H1 (cell line): ENCODE measurements at regions not wholly inside any gene's neighbourhood (a gene's known extent, or its start where the extent isn't known, plus 50 kb on each side); places are given as distances from the start of the nearest gene placed in this dataset.

Source experiments
- CTCF ChIA-PET: fragments of 300-600 bp; sonication (Branson Sonifier 250); formaldehyde crosslinking; loops from one replicate; lab custom pipeline; 2021; ENCODE audit not compliant: partially characterized antibody; lab: Charles Lee
- POLR2A ChIA-PET: fragments of 300-600 bp; sonication (Branson Sonifier 250); formaldehyde crosslinking; loops from one replicate; lab custom pipeline; 2021; ENCODE audit warnings: inconsistent platforms; ENCODE audit not compliant: partially characterized antibody; lab: Charles Lee
- DNase-seq, 2 experiments: peaks; one replicate each; pipeline versions ENCODE4 v3.0.0 to v3.0.0-alpha.2; 2010 to 2022; ENCODE audit warnings: low spot score in 2 of 2, low read depth in 1 of 2, mixed read lengths in 1 of 2
- FAIRE-seq: peaks from 2 replicates; lab custom pipeline; 2011; peaks lifted over from hg19 to GRCh38; lab: Jason Lieb, UNC
- H2AFZ ChIP-seq: 2 replicates; pipeline ENCODE4 v1.8.1; 2012; ENCODE audit warnings: low read length, inconsistent platforms
- H2AK5ac ChIP-seq: 2 replicates; pipeline ENCODE4 v1.6.1; 2013; ENCODE audit warnings: low read depth, low read length
- H2BK120ac ChIP-seq: replicated peaks from 2 replicates; pipeline ENCODE3; 2013; ENCODE audit warnings: low read depth, low read length, inconsistent platforms
- H2BK12ac ChIP-seq: 2 replicates; pipeline ENCODE4 v1.6.1; 2013; ENCODE audit warnings: low read depth, low read length
- H2BK15ac ChIP-seq: 2 replicates; pipeline ENCODE4 v1.6.1; 2013; ENCODE audit warnings: low read length
- H2BK20ac ChIP-seq: 2 replicates; pipeline ENCODE4 v1.6.1; 2013; ENCODE audit warnings: low read length
- H2BK5ac ChIP-seq: 2 replicates; pipeline ENCODE4 v1.6.1; 2013; ENCODE audit warnings: low read depth, low read length
- H3K14ac ChIP-seq: 2 replicates; pipeline ENCODE4 v1.6.1; 2013; ENCODE audit warnings: inconsistent platforms; ENCODE audit not compliant: insufficient read length
- H3K18ac ChIP-seq: 2 replicates; pipeline ENCODE4 v1.6.1; 2013; ENCODE audit warnings: low read length; ENCODE audit errors: extremely low read depth
- H3K23ac ChIP-seq: 2 replicates; pipeline ENCODE4 v1.6.1; 2013; ENCODE audit warnings: inconsistent platforms; ENCODE audit not compliant: insufficient read length
- H3K23me2 ChIP-seq: 2 replicates; pipeline ENCODE4 v1.6.1; 2013; ENCODE audit warnings: low read depth, low read length
- H3K27ac ChIP-seq: 2 replicates; pipeline ENCODE4 v1.6.1; 2011; ENCODE audit warnings: low read depth, low read length, inconsistent platforms
- H3K27me3 ChIP-seq, 4 experiments: replicated peaks in 1 of 4; 1 replicate in 1 of 4; 2 replicates in 3 of 4; pipeline versions ENCODE4 v1.6.1 to v1.8.1; 2011 to 2013; ENCODE audit warnings: low read length in 3 of 4, mild to moderate bottlenecking in 3 of 4, inconsistent platforms in 2 of 4, mixed read lengths in 2 of 4, moderate library complexity in 1 of 4; ENCODE audit not compliant: control insufficient read depth in 3 of 4, insufficient read depth in 3 of 4; ENCODE audit errors: extremely low read depth in 1 of 4
- H3K36me3 ChIP-seq, 4 experiments: 2 replicates each; pipeline versions ENCODE4 v1.6.1 to v1.8.1; 2011 to 2013; ENCODE audit warnings: mild to moderate bottlenecking in 4 of 4, low read length in 3 of 4, moderate library complexity in 2 of 4, control low read depth in 1 of 4, inconsistent platforms in 1 of 4; ENCODE audit not compliant: insufficient read depth in 4 of 4, control insufficient read depth in 2 of 4
- H3K4ac ChIP-seq: replicated peaks from 2 replicates; pipeline ENCODE3; 2013; ENCODE audit warnings: low read length, low read depth, mixed read lengths, inconsistent platforms; ENCODE audit not compliant: insufficient read length
- H3K4me1 ChIP-seq, 4 experiments: replicated peaks in 1 of 4; 1 replicate in 1 of 4; 2 replicates in 3 of 4; pipeline versions ENCODE4 v1.6.1 to v1.8.1; 2011 to 2013; ENCODE audit warnings: low read length in 3 of 4, inconsistent platforms in 2 of 4, mixed read lengths in 1 of 4; ENCODE audit not compliant: insufficient read depth in 4 of 4, control insufficient read depth in 3 of 4
- H3K4me2 ChIP-seq, 2 experiments: 2 replicates each; pipeline versions ENCODE4 v1.6.1 to v1.8.1; 2011 to 2013; ENCODE audit warnings: low read depth in 2 of 2, low read length in 2 of 2, control low read depth in 1 of 2, inconsistent platforms in 1 of 2, mild to moderate bottlenecking in 1 of 2; ENCODE audit not compliant: insufficient read depth in 1 of 2
- H3K4me3 ChIP-seq, 4 experiments: fragments of 200-600, 300-600 bp in 1 of 4; sonication (generic), shearing (Covaris generic), sonication (Bioruptor Twin) in 1 of 4; 2 replicates each; pipeline versions ENCODE4 v1.5.1 to v1.8.1; 2011 to 2016; ENCODE audit warnings: low read length in 4 of 4, low read depth in 3 of 4, control low read depth in 2 of 4, inconsistent platforms in 2 of 4, mild to moderate bottlenecking in 2 of 4, mixed read lengths in 1 of 4, moderate library complexity in 1 of 4; ENCODE audit not compliant: insufficient read depth in 2 of 4; ENCODE audit errors: extremely low read depth in 1 of 4
- H3K56ac ChIP-seq: replicated peaks from 2 replicates; pipeline ENCODE3; 2013; ENCODE audit warnings: low read depth, mild to moderate bottlenecking, mixed read lengths, low read length, inconsistent platforms; ENCODE audit not compliant: insufficient read length
- H3K79me1 ChIP-seq: 2 replicates; pipeline ENCODE4 v1.6.1; 2013; ENCODE audit warnings: low read depth, low read length, control low read depth
- H3K79me2 ChIP-seq, 2 experiments: 2 replicates each; pipeline versions ENCODE4 v1.6.1 to v1.8.1; 2012 to 2013; ENCODE audit warnings: low read length in 2 of 2, mild to moderate bottlenecking in 2 of 2, inconsistent platforms in 1 of 2; ENCODE audit not compliant: insufficient read depth in 2 of 2, control insufficient read depth in 1 of 2
- H3K9ac ChIP-seq, 4 experiments: replicated peaks in 1 of 4; 1 replicate in 1 of 4; 2 replicates in 3 of 4; pipeline versions ENCODE4 v1.6.1 to v1.8.1; 2011 to 2013; ENCODE audit warnings: low read depth in 3 of 4, low read length in 3 of 4, control low read depth in 2 of 4, mild to moderate bottlenecking in 2 of 4, moderate library complexity in 2 of 4, inconsistent platforms in 1 of 4; ENCODE audit errors: extremely low read depth in 1 of 4
- H3K9me3 ChIP-seq, 2 experiments: 2 replicates each; pipeline versions ENCODE4 v1.6.1 to v1.8.1; 2012 to 2013; ENCODE audit warnings: mild to moderate bottlenecking in 2 of 2, moderate library complexity in 2 of 2, control low read depth in 1 of 2, inconsistent platforms in 1 of 2, low read depth in 1 of 2, low read length in 1 of 2, mixed read lengths in 1 of 2; ENCODE audit not compliant: insufficient read depth in 2 of 2
- H4K20me1 ChIP-seq, 2 experiments: replicated peaks in 1 of 2; 2 replicates each; pipeline versions ENCODE3 to v1.8.1; 2011 to 2013; ENCODE audit warnings: inconsistent platforms in 2 of 2, low read length in 2 of 2, mild to moderate bottlenecking in 1 of 2; ENCODE audit not compliant: insufficient read depth in 2 of 2, control insufficient read depth in 1 of 2
- H4K5ac ChIP-seq: 2 replicates; pipeline ENCODE4 v1.6.1; 2013; ENCODE audit warnings: low read length, low read depth, mixed read lengths, inconsistent platforms; ENCODE audit not compliant: insufficient read length
- H4K8ac ChIP-seq: 2 replicates; pipeline ENCODE4 v1.8.0; 2013; ENCODE audit warnings: mild to moderate bottlenecking, moderate library complexity, low read length, inconsistent platforms; ENCODE audit not compliant: insufficient read depth; ENCODE audit errors: extremely low read depth
- H4K91ac ChIP-seq: replicated peaks from 2 replicates; pipeline ENCODE3; 2013; ENCODE audit warnings: low read length, mixed read lengths, inconsistent platforms; ENCODE audit not compliant: insufficient read length
- BACH1 ChIP-seq: IDR thresholded peaks from 2 replicates; pipeline ENCODE4 v1.6.1; 2012; ENCODE audit warnings: low read length, improper control_type of control experiment
- CHD1 ChIP-seq: IDR thresholded peaks from 2 replicates; pipeline ENCODE4 v1.6.1; 2012; ENCODE audit warnings: low read depth, low read length, improper control_type of control experiment
- EGR1 ChIP-seq: IDR thresholded peaks from 2 replicates; pipeline ENCODE4 v1.6.1; 2011; ENCODE audit warnings: low read depth, low read length, borderline replicate concordance
- HDAC6 ChIP-seq: IDR thresholded peaks from one replicate; pipeline ENCODE4 v1.7.1; 2012; ENCODE audit warnings: low read depth, mild to moderate bottlenecking, inconsistent platforms, low read length, moderate library complexity
- JUN ChIP-seq: IDR thresholded peaks from 2 replicates; pipeline ENCODE4 v1.6.1; 2011; ENCODE audit warnings: low read depth, mild to moderate bottlenecking, improper control_type of control experiment, low read length
- KDM4A ChIP-seq: IDR thresholded peaks from one replicate; pipeline ENCODE4 v1.7.1; 2012; ENCODE audit warnings: low read depth, mild to moderate bottlenecking, moderate library complexity, low read length, inconsistent platforms; ENCODE audit not compliant: severe bottlenecking
- MAX ChIP-seq: IDR thresholded peaks from 2 replicates; pipeline ENCODE4 v1.6.1; 2012; ENCODE audit warnings: inconsistent platforms
- NANOG ChIP-seq: IDR thresholded peaks from 2 replicates; pipeline ENCODE4 v1.6.1; 2011; ENCODE audit warnings: low read length, low read depth, mild to moderate bottlenecking, inconsistent platforms; ENCODE audit not compliant: insufficient read depth, poor library complexity, severe bottlenecking
- POLR2AphosphoS5 ChIP-seq: IDR thresholded peaks from 2 replicates; pipeline ENCODE4 v1.6.1; 2011; ENCODE audit warnings: low read depth, low read length
- RAD21 ChIP-seq, 2 experiments: IDR thresholded peaks in 1 of 2; conservative IDR thresholded peaks in 1 of 2; 2 replicates each; pipeline ENCODE4 v1.6.1; 2011; ENCODE audit warnings: low read depth in 2 of 2, low read length in 2 of 2, improper control_type of control experiment in 1 of 2, inconsistent platforms in 1 of 2, mild to moderate bottlenecking in 1 of 2, moderate library complexity in 1 of 2
- SAP30 ChIP-seq: fragments of 300-600 bp; sonication (generic); IDR thresholded peaks from 2 replicates; pipeline ENCODE4 v1.7.1; 2012; ENCODE audit warnings: low read length, moderate library complexity, mild to moderate bottlenecking, inconsistent platforms; ENCODE audit not compliant: insufficient read depth, insufficient replicate concordance
- SP1 ChIP-seq: IDR thresholded peaks from 2 replicates; pipeline ENCODE4 v1.6.1; 2011; ENCODE audit warnings: low read depth, low read length
- SP2 ChIP-seq: IDR thresholded peaks from 2 replicates; pipeline ENCODE4 v1.6.1; 2012; ENCODE audit warnings: mild to moderate bottlenecking, low read length, inconsistent platforms
- TBP ChIP-seq: IDR thresholded peaks from 2 replicates; pipeline ENCODE4 v1.6.1; 2011; ENCODE audit warnings: low read depth, low read length, improper control_type of control experiment
- YY1 ChIP-seq: IDR thresholded peaks from 2 replicates; pipeline ENCODE4 v1.6.1; 2011; ENCODE audit warnings: low read depth, mild to moderate bottlenecking, low read length
- ZNF274 ChIP-seq: IDR thresholded peaks from 2 replicates; pipeline ENCODE4 v1.7.0; 2012; ENCODE audit warnings: low read length, borderline replicate concordance; ENCODE audit errors: extremely low read depth
- WGBS, 2 experiments: shearing (Covaris generic) in 1 of 2; methylation state at CpG; one replicate each; pipeline versions ENCODE4 v1.1.6 to v1.1.7; 2013 to 2015; ENCODE audit warnings: low lambda C conversion rate in 2 of 2, mixed read lengths in 2 of 2, inconsistent platforms in 1 of 2, low coverage in 1 of 2, missing lambda C conversion rate in 1 of 2; ENCODE audit not compliant: insufficient replicate concordance in 2 of 2, insufficient coverage in 1 of 2, insufficient read length in 1 of 2; ENCODE audit errors: extremely low coverage in 1 of 2, missing lambda C conversion rate in 1 of 2; 5-methylcytosine and 5-hydroxymethylcytosine counted together

GRCh38 chr1:94743862-94744261, 76.3 kb upstream of the SLC44A3 start:
- Histone ChIP-seq H3K79me1 (no peaks in the 10 kb centered on the region), H2AFZ (no peak overlapping the region), H4K5ac (no peak overlapping the region), H3K56ac (no peak overlapping the region), H3K9ac (no peak overlapping the region), H3K14ac (no peak overlapping the region), H2BK20ac (no peak overlapping the region), H4K20me1 (peaks cover 0 to 1% of the 10 kb centered on the region in 2 experiments), H3K4me2 (no peak overlapping the region), H3K18ac (no peak overlapping the region), H2BK5ac (no peak overlapping the region), H4K91ac (no peak overlapping the region), H3K23me2 (no peaks in the 10 kb centered on the region), H3K27ac (no peak overlapping the region), H3K79me2 (no peaks in the 10 kb centered on the region), H3K23ac (no peak overlapping the region), H3K27me3 (no peaks in the 10 kb centered on the region), H3K9me3 (no peaks in the 10 kb centered on the region), H3K36me3 (no peaks in the 10 kb centered on the region), H3K4ac (no peak overlapping the region), H2BK15ac (no peak overlapping the region), H3K4me1 (no peaks in the 10 kb centered on the region), H2BK12ac (no peak overlapping the region), H2AK5ac (no peak overlapping the region), H2BK120ac (no peak overlapping the region), H4K8ac (no peak overlapping the region), H3K4me3 (no peak overlapping the region)
- DNase-seq = no peak
- CTCF ChIA-PET = interaction anchor here (0.8 kb wide), 1 partner anchor 61 kb away, joined by 5 read pairs; no protein-coding TSS in a partner anchor
- POLR2A ChIA-PET = no interaction called here
- FAIRE-seq = no peak
- WGBS, 2 experiments = 89% methylated on average over 1 of the region's 1 CpG; no CpG with 5 or more reads in 1 of the 2 experiments
- no peak for TF ChIP-seq RAD21 (IDR thresholded peaks at IDR 0.05 in 1 of 2, conservative IDR thresholded peaks at IDR 0.05 in 1 of 2; ENCODE audit: low read depth in 2 of 2, low read length in 2 of 2)
- no peak for TF ChIP-seq CHD1
- no peak for TF ChIP-seq JUN
- TF ChIP-seq SP2 = no peak
- TF ChIP-seq KDM4A = no peak
- no peak for TF ChIP-seq POLR2AphosphoS5
- no peak for TF ChIP-seq SP1
- no peak for TF ChIP-seq EGR1
- no peak for TF ChIP-seq MAX
- TF ChIP-seq NANOG = no peak
- no peak for TF ChIP-seq BACH1
- no peak for TF ChIP-seq SAP30
- no peak for TF ChIP-seq YY1
- TF ChIP-seq ZNF274 = no peak
- TF ChIP-seq HDAC6 = no peak
- no peak for TF ChIP-seq TBP
